H1 (cell line): ENCODE measurements at regions not wholly inside any gene's neighbourhood (a gene's known extent, or its start where the extent isn't known, plus 50 kb on each side); places are given as distances from the start of the nearest gene placed in this dataset.

Experiments used
- CTCF ChIA-PET: fragments of 300-600 bp; sonication (Branson Sonifier 250); formaldehyde crosslinking; loops from one replicate; lab custom pipeline; 2021; ENCODE audit not compliant: partially characterized antibody; lab: Charles Lee
- POLR2A ChIA-PET: fragments of 300-600 bp; sonication (Branson Sonifier 250); formaldehyde crosslinking; loops from one replicate; lab custom pipeline; 2021; ENCODE audit warnings: inconsistent platforms; ENCODE audit not compliant: partially characterized antibody; lab: Charles Lee
- DNase-seq, 2 experiments: peaks; one replicate each; pipeline versions ENCODE4 v3.0.0 to v3.0.0-alpha.2; 2010 to 2022; ENCODE audit warnings: low spot score in 2 of 2, low read depth in 1 of 2, mixed read lengths in 1 of 2
- FAIRE-seq: peaks from 2 replicates; lab custom pipeline; 2011; peaks lifted over from hg19 to GRCh38; lab: Jason Lieb, UNC
- H2AFZ ChIP-seq: 2 replicates; pipeline ENCODE4 v1.8.1; 2012; ENCODE audit warnings: low read length, inconsistent platforms
- H2AK5ac ChIP-seq: 2 replicates; pipeline ENCODE4 v1.6.1; 2013; ENCODE audit warnings: low read depth, low read length
- H2BK120ac ChIP-seq: replicated peaks from 2 replicates; pipeline ENCODE3; 2013; ENCODE audit warnings: low read depth, low read length, inconsistent platforms
- H2BK12ac ChIP-seq: 2 replicates; pipeline ENCODE4 v1.6.1; 2013; ENCODE audit warnings: low read depth, low read length
- H2BK15ac ChIP-seq: 2 replicates; pipeline ENCODE4 v1.6.1; 2013; ENCODE audit warnings: low read length
- H2BK20ac ChIP-seq: 2 replicates; pipeline ENCODE4 v1.6.1; 2013; ENCODE audit warnings: low read length
- H2BK5ac ChIP-seq: 2 replicates; pipeline ENCODE4 v1.6.1; 2013; ENCODE audit warnings: low read depth, low read length
- H3K14ac ChIP-seq: 2 replicates; pipeline ENCODE4 v1.6.1; 2013; ENCODE audit warnings: inconsistent platforms; ENCODE audit not compliant: insufficient read length
- H3K18ac ChIP-seq: 2 replicates; pipeline ENCODE4 v1.6.1; 2013; ENCODE audit warnings: low read length; ENCODE audit errors: extremely low read depth
- H3K23ac ChIP-seq: 2 replicates; pipeline ENCODE4 v1.6.1; 2013; ENCODE audit warnings: inconsistent platforms; ENCODE audit not compliant: insufficient read length
- H3K23me2 ChIP-seq: 2 replicates; pipeline ENCODE4 v1.6.1; 2013; ENCODE audit warnings: low read depth, low read length
- H3K27ac ChIP-seq: 2 replicates; pipeline ENCODE4 v1.6.1; 2011; ENCODE audit warnings: low read depth, low read length, inconsistent platforms
- H3K27me3 ChIP-seq, 4 experiments: replicated peaks in 1 of 4; 1 replicate in 1 of 4; 2 replicates in 3 of 4; pipeline versions ENCODE4 v1.6.1 to v1.8.1; 2011 to 2013; ENCODE audit warnings: low read length in 3 of 4, mild to moderate bottlenecking in 3 of 4, inconsistent platforms in 2 of 4, mixed read lengths in 2 of 4, moderate library complexity in 1 of 4; ENCODE audit not compliant: control insufficient read depth in 3 of 4, insufficient read depth in 3 of 4; ENCODE audit errors: extremely low read depth in 1 of 4
- H3K36me3 ChIP-seq, 4 experiments: 2 replicates each; pipeline versions ENCODE4 v1.6.1 to v1.8.1; 2011 to 2013; ENCODE audit warnings: mild to moderate bottlenecking in 4 of 4, low read length in 3 of 4, moderate library complexity in 2 of 4, control low read depth in 1 of 4, inconsistent platforms in 1 of 4; ENCODE audit not compliant: insufficient read depth in 4 of 4, control insufficient read depth in 2 of 4
- H3K4ac ChIP-seq: replicated peaks from 2 replicates; pipeline ENCODE3; 2013; ENCODE audit warnings: low read length, low read depth, mixed read lengths, inconsistent platforms; ENCODE audit not compliant: insufficient read length
- H3K4me1 ChIP-seq, 4 experiments: replicated peaks in 1 of 4; 1 replicate in 1 of 4; 2 replicates in 3 of 4; pipeline versions ENCODE4 v1.6.1 to v1.8.1; 2011 to 2013; ENCODE audit warnings: low read length in 3 of 4, inconsistent platforms in 2 of 4, mixed read lengths in 1 of 4; ENCODE audit not compliant: insufficient read depth in 4 of 4, control insufficient read depth in 3 of 4
- H3K4me2 ChIP-seq, 2 experiments: 2 replicates each; pipeline versions ENCODE4 v1.6.1 to v1.8.1; 2011 to 2013; ENCODE audit warnings: low read depth in 2 of 2, low read length in 2 of 2, control low read depth in 1 of 2, inconsistent platforms in 1 of 2, mild to moderate bottlenecking in 1 of 2; ENCODE audit not compliant: insufficient read depth in 1 of 2
- H3K4me3 ChIP-seq, 4 experiments: fragments of 200-600, 300-600 bp in 1 of 4; sonication (generic), shearing (Covaris generic), sonication (Bioruptor Twin) in 1 of 4; 2 replicates each; pipeline versions ENCODE4 v1.5.1 to v1.8.1; 2011 to 2016; ENCODE audit warnings: low read length in 4 of 4, low read depth in 3 of 4, control low read depth in 2 of 4, inconsistent platforms in 2 of 4, mild to moderate bottlenecking in 2 of 4, mixed read lengths in 1 of 4, moderate library complexity in 1 of 4; ENCODE audit not compliant: insufficient read depth in 2 of 4; ENCODE audit errors: extremely low read depth in 1 of 4
- H3K56ac ChIP-seq: replicated peaks from 2 replicates; pipeline ENCODE3; 2013; ENCODE audit warnings: low read depth, mild to moderate bottlenecking, mixed read lengths, low read length, inconsistent platforms; ENCODE audit not compliant: insufficient read length
- H3K79me1 ChIP-seq: 2 replicates; pipeline ENCODE4 v1.6.1; 2013; ENCODE audit warnings: low read depth, low read length, control low read depth
- H3K79me2 ChIP-seq, 2 experiments: 2 replicates each; pipeline versions ENCODE4 v1.6.1 to v1.8.1; 2012 to 2013; ENCODE audit warnings: low read length in 2 of 2, mild to moderate bottlenecking in 2 of 2, inconsistent platforms in 1 of 2; ENCODE audit not compliant: insufficient read depth in 2 of 2, control insufficient read depth in 1 of 2
- H3K9ac ChIP-seq, 4 experiments: replicated peaks in 1 of 4; 1 replicate in 1 of 4; 2 replicates in 3 of 4; pipeline versions ENCODE4 v1.6.1 to v1.8.1; 2011 to 2013; ENCODE audit warnings: low read depth in 3 of 4, low read length in 3 of 4, control low read depth in 2 of 4, mild to moderate bottlenecking in 2 of 4, moderate library complexity in 2 of 4, inconsistent platforms in 1 of 4; ENCODE audit errors: extremely low read depth in 1 of 4
- H3K9me3 ChIP-seq, 2 experiments: 2 replicates each; pipeline versions ENCODE4 v1.6.1 to v1.8.1; 2012 to 2013; ENCODE audit warnings: mild to moderate bottlenecking in 2 of 2, moderate library complexity in 2 of 2, control low read depth in 1 of 2, inconsistent platforms in 1 of 2, low read depth in 1 of 2, low read length in 1 of 2, mixed read lengths in 1 of 2; ENCODE audit not compliant: insufficient read depth in 2 of 2
- H4K20me1 ChIP-seq, 2 experiments: replicated peaks in 1 of 2; 2 replicates each; pipeline versions ENCODE3 to v1.8.1; 2011 to 2013; ENCODE audit warnings: inconsistent platforms in 2 of 2, low read length in 2 of 2, mild to moderate bottlenecking in 1 of 2; ENCODE audit not compliant: insufficient read depth in 2 of 2, control insufficient read depth in 1 of 2
- H4K5ac ChIP-seq: 2 replicates; pipeline ENCODE4 v1.6.1; 2013; ENCODE audit warnings: low read length, low read depth, mixed read lengths, inconsistent platforms; ENCODE audit not compliant: insufficient read length
- H4K8ac ChIP-seq: 2 replicates; pipeline ENCODE4 v1.8.0; 2013; ENCODE audit warnings: mild to moderate bottlenecking, moderate library complexity, low read length, inconsistent platforms; ENCODE audit not compliant: insufficient read depth; ENCODE audit errors: extremely low read depth
- H4K91ac ChIP-seq: replicated peaks from 2 replicates; pipeline ENCODE3; 2013; ENCODE audit warnings: low read length, mixed read lengths, inconsistent platforms; ENCODE audit not compliant: insufficient read length
- BACH1 ChIP-seq: IDR thresholded peaks from 2 replicates; pipeline ENCODE4 v1.6.1; 2012; ENCODE audit warnings: low read length, improper control_type of control experiment
- CBX5 ChIP-seq: fragments of 300-800, 300-1000 bp; sonication (generic); IDR thresholded peaks from 2 replicates; pipeline ENCODE4 v1.7.1; 2016; ENCODE audit warnings: antibody characterized with exemption, low read length, low read depth
- CBX8 ChIP-seq: fragments of 300-800, 300-1000 bp; sonication (generic); IDR thresholded peaks from 2 replicates; pipeline ENCODE4 v1.7.1; 2016; ENCODE audit warnings: low read depth, low read length, borderline replicate concordance
- CEBPB ChIP-seq: IDR thresholded peaks from 2 replicates; pipeline ENCODE4 v1.6.1; 2012; ENCODE audit warnings: low read depth, low read length
- GABPA ChIP-seq: IDR thresholded peaks from 2 replicates; pipeline ENCODE4 v1.6.1; 2011; ENCODE audit warnings: mild to moderate bottlenecking, low read length, moderate library complexity, borderline replicate concordance; ENCODE audit not compliant: insufficient read depth
- GTF2F1 ChIP-seq: IDR thresholded peaks from 2 replicates; pipeline ENCODE4 v1.6.1; 2012; ENCODE audit warnings: low read depth, low read length, improper control_type of control experiment, borderline replicate concordance
- KDM1A ChIP-seq: fragments of 200-600, 300-600 bp; sonication (generic); IDR thresholded peaks from 2 replicates; pipeline ENCODE4 v1.7.1; 2016; ENCODE audit warnings: mild to moderate bottlenecking, low read length, borderline replicate concordance
- NANOG ChIP-seq: IDR thresholded peaks from 2 replicates; pipeline ENCODE4 v1.6.1; 2011; ENCODE audit warnings: low read length, low read depth, mild to moderate bottlenecking, inconsistent platforms; ENCODE audit not compliant: insufficient read depth, poor library complexity, severe bottlenecking
- RAD21 ChIP-seq, 2 experiments: IDR thresholded peaks in 1 of 2; conservative IDR thresholded peaks in 1 of 2; 2 replicates each; pipeline ENCODE4 v1.6.1; 2011; ENCODE audit warnings: low read depth in 2 of 2, low read length in 2 of 2, improper control_type of control experiment in 1 of 2, inconsistent platforms in 1 of 2, mild to moderate bottlenecking in 1 of 2, moderate library complexity in 1 of 2
- RBBP5 ChIP-seq: IDR thresholded peaks from 2 replicates; pipeline ENCODE4 v1.7.1; 2012; ENCODE audit warnings: low read depth, mild to moderate bottlenecking, inconsistent platforms, low read length, moderate library complexity, borderline replicate concordance
- RXRA ChIP-seq: IDR thresholded peaks from 2 replicates; pipeline ENCODE4 v1.6.1; 2011; ENCODE audit warnings: low read depth, mild to moderate bottlenecking, low read length, moderate library complexity; ENCODE audit not compliant: insufficient read depth
- WGBS, 2 experiments: shearing (Covaris generic) in 1 of 2; methylation state at CpG; one replicate each; pipeline versions ENCODE4 v1.1.6 to v1.1.7; 2013 to 2015; ENCODE audit warnings: low lambda C conversion rate in 2 of 2, mixed read lengths in 2 of 2, inconsistent platforms in 1 of 2, low coverage in 1 of 2, missing lambda C conversion rate in 1 of 2; ENCODE audit not compliant: insufficient replicate concordance in 2 of 2, insufficient coverage in 1 of 2, insufficient read length in 1 of 2; ENCODE audit errors: extremely low coverage in 1 of 2, missing lambda C conversion rate in 1 of 2; 5-methylcytosine and 5-hydroxymethylcytosine counted together

GRCh38 chr4:63315651-63316050 is 1093.6 kb downstream of the TECRL start:
- Histone ChIP-seq H3K4ac (no peak overlapping the region), H2BK120ac (no peak overlapping the region), H3K79me2 (no peaks in the 10 kb centered on the region), H3K23ac (no peak overlapping the region), H3K23me2 (no peaks in the 10 kb centered on the region), H4K20me1 (no peaks in the 10 kb centered on the region), H4K91ac (no peak overlapping the region), H3K36me3 (no peaks in the 10 kb centered on the region), H3K9ac (no peak overlapping the region), H3K4me1 (no peaks in the 10 kb centered on the region), H3K4me2 (no peak overlapping the region), H3K27me3 (no peaks in the 10 kb centered on the region), H3K56ac (no peak overlapping the region), H3K79me1 (no peaks in the 10 kb centered on the region), H2AFZ (no peak overlapping the region), H3K4me3 (no peak overlapping the region), H4K8ac (no peak overlapping the region), H3K18ac (no peak overlapping the region), H2AK5ac (no peak overlapping the region), H3K9me3 (no peaks in the 10 kb centered on the region), H2BK12ac (no peak overlapping the region), H3K27ac (no peak overlapping the region), H4K5ac (no peak overlapping the region), H2BK15ac (no peak overlapping the region), H2BK5ac (no peak overlapping the region), H3K14ac (no peak overlapping the region), H2BK20ac (no peak overlapping the region)
- CTCF ChIA-PET: no interaction called here
- FAIRE-seq (no peak), DNase-seq (no peak)
- 97% methylated on average over 2 of the region's 2 CpGs; no CpG with 5 or more reads in 1 of the 2 experiments for WGBS, 2 experiments
- POLR2A ChIA-PET: no interaction called here
- TF ChIP-seq RBBP5 (no peak), GABPA (no peak), CEBPB (no peak), CBX8 (no peak), NANOG (no peak), BACH1 (no peak), RAD21 (IDR thresholded peaks at IDR 0.05 in 1 of 2, conservative IDR thresholded peaks at IDR 0.05 in 1 of 2; ENCODE audit: low read depth in 2 of 2, low read length in 2 of 2) (no peak), CBX5 (no peak), RXRA (no peak), GTF2F1 (no peak), KDM1A (no peak)
